Chondrocyte (in vitro differentiated cells): ENCODE measurements at regions not wholly inside any gene's neighbourhood (a gene's known extent, or its start where the extent isn't known, plus 50 kb on each side); places are given as distances from the start of the nearest gene placed in this dataset.

ENCODE experiments used
- DNase-seq: peaks from one replicate; pipeline ENCODE4 v3.0.0; 2021; ENCODE audit warnings: mixed read lengths, low spot score
- H3K27ac Mint-ChIP-seq: one replicate; pipeline ENCODE4 v1.8.0; 2021; ENCODE audit warnings: mild to moderate bottlenecking, moderate library complexity, mixed read lengths; ENCODE audit not compliant: unreplicated experiment
- H3K27me3 Mint-ChIP-seq: 2 replicates; pipeline ENCODE4 v1.8.0; 2021; ENCODE audit warnings: low read depth, mixed read lengths
- H3K36me3 Mint-ChIP-seq: 2 replicates; pipeline ENCODE4 v1.8.0; 2021; ENCODE audit warnings: low read depth, mixed read lengths
- H3K4me1 Mint-ChIP-seq: 2 replicates; pipeline ENCODE4 v1.8.0; 2021; ENCODE audit warnings: low read depth, mild to moderate bottlenecking, mixed read lengths
- H3K4me3 Mint-ChIP-seq: one replicate; pipeline ENCODE4 v1.8.0; 2021; ENCODE audit warnings: mild to moderate bottlenecking, moderate library complexity, mixed read lengths; ENCODE audit not compliant: unreplicated experiment
- H3K9me3 Mint-ChIP-seq: 2 replicates; pipeline ENCODE4 v1.8.0; 2021; ENCODE audit warnings: low read depth, mixed read lengths
- CTCF ChIP-seq: fragments of 200-600 bp; sonication (generic); IDR thresholded peaks from 2 replicates; pipeline ENCODE4 v1.5.0; 2021; ENCODE audit warnings: antibody characterized with exemption, mild to moderate bottlenecking, moderate library complexity

DNA sequence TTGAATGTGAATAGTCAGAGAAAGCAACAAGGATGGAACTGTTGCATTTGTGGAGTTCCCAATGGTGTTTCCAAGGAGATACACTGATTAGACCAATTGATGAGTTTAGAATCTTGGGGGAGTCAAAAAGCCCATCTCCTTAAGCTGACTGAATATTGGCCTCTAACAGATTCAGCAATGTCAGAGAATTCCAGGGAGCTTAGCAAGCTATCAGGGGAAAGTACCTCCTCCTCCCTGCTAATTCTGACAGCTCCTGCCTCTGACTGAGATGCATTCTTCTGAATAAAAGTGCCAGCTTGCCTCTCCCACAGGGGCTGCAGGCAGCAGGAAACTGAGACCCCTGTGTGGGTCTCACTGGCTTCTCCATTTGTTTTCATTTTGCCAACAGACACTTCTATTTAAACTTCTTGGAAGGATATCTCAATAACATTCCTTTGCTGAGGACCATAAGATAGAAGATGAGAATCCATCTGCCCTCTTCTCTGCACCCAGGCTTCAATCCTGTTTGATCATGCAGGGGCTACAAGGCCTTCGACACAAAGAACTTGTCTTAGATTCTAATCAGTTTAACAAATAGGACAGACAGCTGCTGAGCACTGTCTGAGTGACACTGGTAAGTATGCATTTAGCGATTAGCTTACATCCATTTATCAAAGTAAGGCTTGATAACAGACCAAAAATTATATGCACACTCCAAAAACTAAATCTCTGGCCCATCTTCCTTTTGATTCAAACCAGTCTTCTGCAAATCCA, 1080.8 kb downstream of the TUSC7 start:
- DNase-seq: no peak
- no peak overlapping the region for H3K4me3 Mint-ChIP-seq
- H3K4me1 Mint-ChIP-seq: peaks cover 58% of the 10 kb centered on the region
- no peaks in the 10 kb centered on the region for H3K9me3 Mint-ChIP-seq
- H3K27me3 Mint-ChIP-seq: no peaks in the 10 kb centered on the region
- H3K36me3 Mint-ChIP-seq: no peaks in the 10 kb centered on the region
- peak overlapping the region; percentile 2 for H3K27ac Mint-ChIP-seq
- TF ChIP-seq CTCF: no peak

- Mint-ChIP-seq H3K4me1 (peaks cover 33% of the 10 kb centered on the region), H3K4me3 (no peak overlapping the region), H3K36me3 (no peaks in the 10 kb centered on the region), H3K9me3 (no peaks in the 10 kb centered on the region), H3K27ac (no peak overlapping the region), H3K27me3 (peaks cover 1% of the 10 kb centered on the region)
- no peak for DNase-seq
- TF ChIP-seq CTCF: no peak
These were observed 1084.2 kb downstream of the TUSC7 start for GRCh38 chr3:117793622-117794265.

- Mint-ChIP-seq H3K9me3 (no peaks in the 10 kb centered on the region), H3K4me3 (no peak overlapping the region), H3K27me3 (peaks cover 7% of the 10 kb centered on the region), H3K4me1 (peaks cover 16% of the 10 kb centered on the region), H3K27ac (no peak overlapping the region), H3K36me3 (no peaks in the 10 kb centered on the region)
- no peak for TF ChIP-seq CTCF
- no peak for DNase-seq
These were observed 1088.6 kb downstream of the TUSC7 start for GRCh38 chr3:117798221-117798620.

DNA sequence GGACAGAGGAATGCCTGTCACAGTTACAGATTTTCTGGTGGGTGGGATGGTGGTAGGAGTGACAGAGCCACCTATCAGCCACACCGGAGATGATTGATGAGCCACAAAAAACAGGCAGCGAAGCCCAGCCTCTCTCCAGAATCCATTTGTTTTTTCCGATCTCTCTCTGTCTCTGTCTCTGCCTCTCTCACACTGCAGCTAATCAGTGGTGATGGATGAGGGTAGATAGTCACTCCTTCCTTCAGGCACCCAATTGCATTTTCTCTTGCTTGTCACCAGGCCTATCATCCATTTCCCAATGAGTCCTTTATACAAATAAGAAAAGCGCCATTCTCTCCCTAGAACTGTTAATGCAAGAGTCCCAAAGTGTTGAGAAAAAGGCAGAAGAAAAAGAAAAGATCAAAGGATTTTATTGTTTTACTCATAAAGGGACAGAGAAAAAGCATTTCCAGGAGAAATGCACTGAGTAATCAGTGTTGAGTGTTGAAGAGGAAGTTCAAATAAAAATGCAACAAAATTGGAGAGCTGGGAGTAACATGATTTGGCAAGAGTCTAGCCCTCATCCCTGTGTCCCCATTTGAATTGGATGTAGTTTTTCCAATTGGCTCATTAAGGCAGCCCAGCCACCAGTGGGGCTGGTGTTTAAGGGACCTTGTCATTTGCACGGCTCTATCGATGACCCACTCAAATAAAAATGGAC, 1089.3 kb downstream of the TUSC7 start:
- Mint-ChIP-seq H3K27ac (no peak overlapping the region), H3K9me3 (no peaks in the 10 kb centered on the region), H3K36me3 (no peaks in the 10 kb centered on the region), H3K4me3 (no peak overlapping the region), H3K27me3 (peaks cover 9% of the 10 kb centered on the region), H3K4me1 (peaks cover 10% of the 10 kb centered on the region)
- no peak for DNase-seq
- no peak for TF ChIP-seq CTCF

DNA sequence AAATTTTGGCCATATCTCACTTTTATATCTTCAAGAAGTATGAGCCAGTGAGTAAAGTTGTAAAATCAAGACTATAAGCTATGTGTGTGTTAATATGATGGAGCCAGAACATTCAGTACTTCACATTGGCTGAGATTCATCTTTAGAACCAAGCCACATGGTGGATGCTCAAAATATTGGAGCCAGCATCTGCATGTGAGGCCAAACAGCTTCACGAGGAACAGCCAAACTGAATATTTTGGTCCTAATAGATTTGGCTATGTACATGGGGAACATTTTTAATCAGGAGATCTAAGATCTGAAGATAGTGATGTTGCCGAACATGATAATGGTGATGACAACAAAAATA, 1089.8 kb downstream of the TUSC7 start:
- H3K27me3 Mint-ChIP-seq: peaks cover 10% of the 10 kb centered on the region
- peaks cover 7% of the 10 kb centered on the region for H3K4me1 Mint-ChIP-seq
- no peak overlapping the region for H3K27ac Mint-ChIP-seq
- H3K9me3 Mint-ChIP-seq: no peaks in the 10 kb centered on the region
- no peak overlapping the region for H3K4me3 Mint-ChIP-seq
- H3K36me3 Mint-ChIP-seq: no peaks in the 10 kb centered on the region
- no peak for TF ChIP-seq CTCF
- no peak for DNase-seq
